Bronchial epithelial cell (primary cell): ENCODE measurements at regions not wholly inside any gene's neighbourhood (a gene's known extent, or its start where the extent isn't known, plus 50 kb on each side); places are given as distances from the start of the nearest gene placed in this dataset.
"Not testable (repeated sequence)": the region's sequence is repeated elsewhere in the genome, so short reads cannot be mapped to it uniquely, and the experiment has no call there.

Experiments used
- DNase-seq: peaks from one replicate; pipeline ENCODE4 v3.0.0-alpha.2; 2010; ENCODE audit warnings: low read depth
- FAIRE-seq: peaks from 2 replicates; lab custom pipeline; 2011; peaks lifted over from hg19 to GRCh38; lab: Jason Lieb, UNC
- H3K27me3 ChIP-seq: 2 replicates; pipeline ENCODE4 v1.5.1; 2011; ENCODE audit warnings: low read length; ENCODE audit not compliant: control insufficient read depth, insufficient read depth
- H3K36me3 ChIP-seq: 2 replicates; pipeline ENCODE4 v1.5.1; 2011; ENCODE audit warnings: low read length; ENCODE audit not compliant: control insufficient read depth, insufficient read depth
- H3K4me3 ChIP-seq: 2 replicates; pipeline ENCODE4 v1.5.1; 2011; ENCODE audit warnings: mild to moderate bottlenecking, low read depth, low read length, control low read depth
- TF ChIP-seq, protein P1 (sequence below): IDR thresholded peaks from 2 replicates; pipeline ENCODE4 v1.5.1; 2011; ENCODE audit warnings: mild to moderate bottlenecking, moderate library complexity, low read length, control low read depth, inconsistent platforms; ENCODE audit not compliant: insufficient read depth, severe bottlenecking

DNA sequence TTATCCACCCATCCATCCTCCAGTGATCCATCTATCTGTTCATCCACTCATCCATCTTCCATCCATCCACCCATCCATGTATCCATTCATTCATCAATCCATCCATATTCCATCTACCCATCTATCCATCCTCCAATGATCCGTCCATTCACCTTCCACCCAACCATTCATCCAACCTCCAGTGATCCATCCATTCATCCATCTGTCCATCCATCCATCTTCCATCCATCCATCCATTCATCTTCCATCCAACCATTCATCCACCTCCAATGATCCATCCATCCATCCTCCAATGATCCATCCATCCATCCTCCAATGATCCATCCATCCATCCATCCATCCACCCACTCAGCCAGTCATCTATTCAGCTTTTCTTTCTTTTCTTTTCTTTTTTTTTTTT, 156.5 kb upstream of the WSCD1 start:
- no peaks in the 10 kb centered on the region for H3K27me3 ChIP-seq
- no peak for DNase-seq
- no peak overlapping the region for H3K4me3 ChIP-seq
- no peaks in the 10 kb centered on the region for H3K36me3 ChIP-seq
- TF ChIP-seq, protein P1, sequence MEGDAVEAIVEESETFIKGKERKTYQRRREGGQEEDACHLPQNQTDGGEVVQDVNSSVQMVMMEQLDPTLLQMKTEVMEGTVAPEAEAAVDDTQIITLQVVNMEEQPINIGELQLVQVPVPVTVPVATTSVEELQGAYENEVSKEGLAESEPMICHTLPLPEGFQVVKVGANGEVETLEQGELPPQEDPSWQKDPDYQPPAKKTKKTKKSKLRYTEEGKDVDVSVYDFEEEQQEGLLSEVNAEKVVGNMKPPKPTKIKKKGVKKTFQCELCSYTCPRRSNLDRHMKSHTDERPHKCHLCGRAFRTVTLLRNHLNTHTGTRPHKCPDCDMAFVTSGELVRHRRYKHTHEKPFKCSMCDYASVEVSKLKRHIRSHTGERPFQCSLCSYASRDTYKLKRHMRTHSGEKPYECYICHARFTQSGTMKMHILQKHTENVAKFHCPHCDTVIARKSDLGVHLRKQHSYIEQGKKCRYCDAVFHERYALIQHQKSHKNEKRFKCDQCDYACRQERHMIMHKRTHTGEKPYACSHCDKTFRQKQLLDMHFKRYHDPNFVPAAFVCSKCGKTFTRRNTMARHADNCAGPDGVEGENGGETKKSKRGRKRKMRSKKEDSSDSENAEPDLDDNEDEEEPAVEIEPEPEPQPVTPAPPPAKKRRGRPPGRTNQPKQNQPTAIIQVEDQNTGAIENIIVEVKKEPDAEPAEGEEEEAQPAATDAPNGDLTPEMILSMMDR = no peak
- peak; percentile 32 for FAIRE-seq

DNA sequence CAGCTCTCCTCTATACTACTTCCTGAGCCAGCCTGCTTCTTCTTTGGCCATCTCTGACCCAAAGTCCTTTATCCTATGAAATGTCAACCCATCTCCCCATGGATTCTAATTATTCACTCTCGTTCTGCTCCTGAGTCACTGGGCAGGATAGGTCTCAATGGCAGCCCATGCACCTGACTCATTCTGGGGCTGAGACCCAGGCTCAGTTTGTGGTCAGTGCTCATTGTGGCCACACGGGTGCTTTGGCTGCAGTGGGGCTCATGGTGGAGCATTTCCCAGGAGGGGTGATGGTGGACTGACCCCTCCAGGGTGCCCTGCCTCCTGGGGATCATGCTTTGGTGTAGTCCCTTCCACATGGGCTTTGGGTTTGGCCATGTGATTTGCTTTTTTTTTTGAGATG, 154.8 kb upstream of the WSCD1 start:
- Histone ChIP-seq H3K36me3 (no peaks in the 10 kb centered on the region), H3K4me3 (no peak overlapping the region), H3K27me3 (no peaks in the 10 kb centered on the region)
- TF ChIP-seq, protein P1 = no peak
- FAIRE-seq (no peak), DNase-seq (no peak)

DNA sequence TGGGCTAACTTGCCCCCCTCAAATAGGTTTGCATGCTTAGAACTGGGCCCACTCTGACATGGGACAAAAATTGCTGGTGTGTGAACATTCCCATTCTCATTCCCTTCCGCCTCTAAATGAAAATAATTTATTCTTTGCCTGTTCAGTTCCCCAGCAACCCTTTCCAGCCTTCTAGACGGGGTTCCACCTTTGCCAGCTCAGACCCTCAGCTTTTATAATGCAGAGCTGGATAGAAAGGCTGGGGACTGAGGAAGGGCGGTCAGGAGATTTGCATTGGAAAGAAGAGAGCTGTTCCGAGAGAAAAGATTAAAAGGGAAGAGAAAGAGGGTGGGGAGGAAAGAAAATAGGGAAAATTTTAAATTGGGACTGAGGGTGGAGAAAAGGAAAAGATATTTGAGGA, 151.1 kb upstream of the WSCD1 start:
- no peaks in the 10 kb centered on the region for H3K36me3 ChIP-seq
- TF ChIP-seq, protein P1 = no peak
- FAIRE-seq (no peak), DNase-seq (no peak)
- H3K4me3 ChIP-seq = no peak overlapping the region
- no peaks in the 10 kb centered on the region for H3K27me3 ChIP-seq

DNA sequence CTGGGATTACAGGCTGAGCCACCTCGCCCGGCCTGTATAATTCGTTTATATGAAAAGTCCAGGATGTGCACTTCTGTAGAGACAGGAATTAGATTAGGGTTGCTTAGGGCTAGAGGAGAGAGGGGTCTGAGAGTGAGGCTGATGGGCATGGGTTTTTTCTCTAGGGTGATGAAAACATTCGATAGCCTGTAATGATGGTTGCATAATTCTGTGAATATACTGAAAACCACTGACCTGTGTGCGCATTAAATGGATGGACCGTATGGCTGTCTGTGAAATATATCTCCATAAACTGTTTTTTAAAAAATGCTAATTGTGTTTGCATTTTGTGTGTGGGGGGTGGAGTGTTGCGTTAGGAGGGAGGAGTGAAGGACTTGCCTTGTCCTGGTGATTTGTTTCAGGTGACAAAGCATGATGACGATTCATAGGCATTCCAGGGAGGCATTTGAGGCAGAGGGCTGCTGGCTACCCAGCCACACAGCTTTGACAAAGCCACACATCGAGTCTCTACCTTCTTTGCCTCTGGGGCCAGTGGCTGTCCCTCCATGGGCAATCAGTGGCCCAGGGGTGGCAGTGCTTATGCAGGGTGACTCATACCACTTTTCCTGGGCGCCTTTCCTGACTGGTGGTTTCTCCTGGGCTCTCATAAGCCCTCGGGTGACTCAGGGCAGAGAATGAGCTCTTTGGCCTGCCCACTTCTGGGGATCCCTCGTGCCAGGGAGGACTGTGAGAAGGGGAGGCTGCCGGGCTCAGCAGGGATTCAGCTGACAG, 148.5 kb upstream of the WSCD1 start:
- Histone ChIP-seq H3K27me3 (no peaks in the 10 kb centered on the region), H3K4me3 (no peak overlapping the region), H3K36me3 (no peaks in the 10 kb centered on the region)
- FAIRE-seq = no peak
- DNase-seq = peak; percentile 21
- TF ChIP-seq, protein P1 = no peak

DNA sequence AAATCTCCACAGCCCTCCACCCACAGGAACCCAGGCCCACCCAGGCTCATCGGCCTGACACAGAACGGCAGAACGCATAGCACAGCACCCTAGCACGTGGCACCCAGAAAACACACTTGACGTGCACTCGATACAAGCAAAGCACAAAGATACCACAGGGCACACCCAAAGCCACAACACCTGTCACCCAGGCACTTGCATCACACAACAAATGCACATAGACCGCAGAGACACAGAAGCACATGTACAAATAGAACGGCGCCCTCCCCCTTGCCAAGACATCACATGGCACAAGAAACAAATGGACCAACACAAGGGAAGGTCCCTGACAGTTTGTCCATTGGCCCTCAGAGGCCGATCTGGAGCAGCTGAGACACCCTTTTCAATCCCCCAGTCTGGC, 147.7 kb upstream of the WSCD1 start:
- DNase-seq = no peak
- TF ChIP-seq, protein P1 = no peak
- H3K27me3 ChIP-seq = no peaks in the 10 kb centered on the region

DNA sequence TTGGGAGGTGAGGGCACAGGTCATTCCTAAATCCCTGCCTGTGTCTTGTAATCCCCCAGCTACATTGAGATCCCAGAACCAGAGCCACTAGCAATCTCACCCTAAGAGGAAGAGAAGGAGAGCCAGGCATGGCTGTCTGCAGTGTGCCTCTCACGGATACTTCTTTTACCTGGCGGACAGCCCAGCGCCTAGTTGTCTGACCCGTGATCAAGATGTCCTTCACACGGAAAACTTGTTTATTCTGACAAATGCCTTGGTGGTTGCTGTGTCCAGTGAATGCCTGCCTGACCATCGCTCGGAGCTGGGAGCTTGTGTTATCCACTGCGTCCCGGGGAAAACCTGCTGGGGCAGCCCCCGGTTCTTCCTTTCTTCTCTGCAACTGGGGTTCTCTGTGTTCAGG, 140.5 kb upstream of the WSCD1 start:
- DNase-seq = no peak
- FAIRE-seq = no peak
- TF ChIP-seq, protein P1 = no peak
- H3K4me3 ChIP-seq = no peak overlapping the region
- H3K27me3 ChIP-seq = no peaks in the 10 kb centered on the region
- no peaks in the 10 kb centered on the region for H3K36me3 ChIP-seq

More for the DNA sequence above, 147.7 kb upstream of the WSCD1 start:
- H3K4me3 ChIP-seq = no peak overlapping the region
- no peak for FAIRE-seq
- no peaks in the 10 kb centered on the region for H3K36me3 ChIP-seq

DNA sequence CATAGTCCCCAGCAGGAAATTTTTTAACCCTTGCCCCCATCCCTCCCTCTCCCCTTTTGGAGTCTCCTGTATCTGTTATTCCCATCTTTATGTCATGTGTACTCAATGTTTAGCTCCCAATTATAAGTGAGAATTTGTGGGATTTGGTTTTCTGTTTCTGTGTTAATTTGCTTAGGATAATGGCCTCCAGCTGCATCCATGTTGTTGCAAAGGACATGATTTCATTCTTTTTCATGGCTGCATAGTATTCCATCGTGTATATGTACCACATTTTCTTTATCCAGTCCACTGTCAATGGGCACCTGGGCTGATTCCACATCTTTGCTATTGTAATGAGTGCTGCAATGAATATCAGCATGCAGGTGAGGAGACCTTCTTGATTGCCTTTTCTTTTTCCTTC, 139.6 kb upstream of the WSCD1 start:
- not testable (repeated sequence) for DNase-seq, H3K4me3 ChIP-seq, H3K36me3 ChIP-seq, H3K27me3 ChIP-seq, FAIRE-seq
